Keratinocyte (primary cell): ENCODE measurements at regions not wholly inside any gene's neighbourhood (a gene's known extent, or its start where the extent isn't known, plus 50 kb on each side); places are given as distances from the start of the nearest gene placed in this dataset.

Experiments
- EZH2 ChIP-seq: IDR thresholded peaks from one replicate; pipeline ENCODE4 v1.6.1; 2012; ENCODE audit warnings: inconsistent platforms, mild to moderate bottlenecking, low read length, moderate library complexity
- TF ChIP-seq, protein P1 (sequence below), 3 experiments: IDR thresholded peaks in 1 of 3; conservative IDR thresholded peaks in 1 of 3; optimal IDR thresholded peaks in 1 of 3; 2 replicates in 2 of 3; 3 replicates in 1 of 3; pipeline versions ENCODE3 to v1.5.1; 2011; ENCODE audit warnings: low read length in 3 of 3, mild to moderate bottlenecking in 3 of 3, moderate library complexity in 2 of 3, control low read depth in 1 of 3, inconsistent platforms in 1 of 3; ENCODE audit not compliant: insufficient read depth in 2 of 3; ENCODE audit errors: extremely low read depth in 1 of 3

DNA sequence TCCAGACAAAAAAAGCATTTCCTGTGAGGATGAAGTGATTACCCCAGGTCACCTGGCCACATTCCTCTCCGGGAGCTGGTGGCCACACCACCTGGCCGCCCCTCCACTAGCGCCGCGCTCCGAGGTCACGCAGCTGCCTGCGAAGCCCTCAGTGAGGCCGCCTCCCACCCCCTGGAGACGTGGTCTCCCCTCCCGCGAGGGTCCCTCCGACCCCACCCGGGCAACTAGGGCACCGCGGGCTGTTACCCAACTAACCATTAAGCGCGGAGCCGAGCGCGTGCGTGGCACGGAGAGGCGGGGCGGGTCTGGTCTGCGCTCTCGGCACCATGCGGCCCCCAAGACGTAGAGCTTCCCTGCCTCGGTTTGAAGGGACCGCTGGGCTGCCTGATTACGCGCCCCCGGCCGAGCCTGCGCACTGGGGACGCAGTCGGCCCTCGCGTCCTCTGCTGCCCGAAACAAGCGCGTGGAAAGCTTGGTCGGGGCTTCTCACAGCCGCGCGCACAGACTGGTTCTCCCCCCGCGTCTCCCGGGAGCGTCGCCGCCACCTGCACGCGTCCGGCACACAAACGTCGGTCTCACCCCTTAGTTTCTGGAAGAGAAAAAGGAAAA lies 106.5 kb downstream of the SLC16A1 start:
- TF ChIP-seq, protein P1, sequence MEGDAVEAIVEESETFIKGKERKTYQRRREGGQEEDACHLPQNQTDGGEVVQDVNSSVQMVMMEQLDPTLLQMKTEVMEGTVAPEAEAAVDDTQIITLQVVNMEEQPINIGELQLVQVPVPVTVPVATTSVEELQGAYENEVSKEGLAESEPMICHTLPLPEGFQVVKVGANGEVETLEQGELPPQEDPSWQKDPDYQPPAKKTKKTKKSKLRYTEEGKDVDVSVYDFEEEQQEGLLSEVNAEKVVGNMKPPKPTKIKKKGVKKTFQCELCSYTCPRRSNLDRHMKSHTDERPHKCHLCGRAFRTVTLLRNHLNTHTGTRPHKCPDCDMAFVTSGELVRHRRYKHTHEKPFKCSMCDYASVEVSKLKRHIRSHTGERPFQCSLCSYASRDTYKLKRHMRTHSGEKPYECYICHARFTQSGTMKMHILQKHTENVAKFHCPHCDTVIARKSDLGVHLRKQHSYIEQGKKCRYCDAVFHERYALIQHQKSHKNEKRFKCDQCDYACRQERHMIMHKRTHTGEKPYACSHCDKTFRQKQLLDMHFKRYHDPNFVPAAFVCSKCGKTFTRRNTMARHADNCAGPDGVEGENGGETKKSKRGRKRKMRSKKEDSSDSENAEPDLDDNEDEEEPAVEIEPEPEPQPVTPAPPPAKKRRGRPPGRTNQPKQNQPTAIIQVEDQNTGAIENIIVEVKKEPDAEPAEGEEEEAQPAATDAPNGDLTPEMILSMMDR (optimal IDR thresholded peaks at IDR 0.05 in 1 of 3, IDR thresholded peaks at IDR 0.05 in 1 of 3, conservative IDR thresholded peaks at IDR 0.05 in 1 of 3; ENCODE audit: extremely low read depth in 1 of 3, insufficient read depth in 2 of 3, low read length in 3 of 3): no peak
- TF ChIP-seq EZH2: no peak
